PFSK-1 (cell line): ENCODE measurements at regions not wholly inside any gene's neighbourhood (a gene's known extent, or its start where the extent isn't known, plus 50 kb on each side); places are given as distances from the start of the nearest gene placed in this dataset.

Experiments used
- POLR2AphosphoS5 ChIP-seq: IDR thresholded peaks from 2 replicates; pipeline ENCODE4 v1.6.1; 2012; ENCODE audit warnings: low read depth, mild to moderate bottlenecking, control low read depth, low read length, moderate library complexity
- REST ChIP-seq, 2 experiments: IDR thresholded peaks; 2 replicates each; pipeline versions ENCODE4 v1.6.1 to v1.8.0; 2011 to 2012; ENCODE audit warnings: low read depth in 2 of 2, low read length in 2 of 2, control low read depth in 1 of 2, inconsistent platforms in 1 of 2, mild to moderate bottlenecking in 1 of 2, moderate library complexity in 1 of 2; ENCODE audit not compliant: insufficient read depth in 1 of 2

DNA sequence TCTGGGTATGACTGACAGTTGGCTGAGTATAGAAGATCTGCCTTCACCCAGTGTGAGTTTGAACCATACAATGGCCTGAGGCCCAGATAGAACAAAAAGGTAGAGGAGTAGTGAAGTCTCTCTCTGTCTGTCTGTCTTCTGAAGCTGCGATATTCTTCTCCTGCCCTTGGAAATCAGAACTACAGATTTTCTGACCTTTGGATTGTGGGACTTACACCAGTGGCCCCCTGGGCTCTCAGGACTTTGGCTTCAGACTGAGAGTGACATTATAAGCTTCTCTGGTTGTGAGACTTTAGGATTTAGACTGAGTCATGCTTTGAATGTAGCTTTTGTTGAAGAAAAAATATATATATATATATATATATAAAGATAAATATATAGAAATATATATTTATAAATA lies 1235.0 kb upstream of the ADGRL4 start:
- TF ChIP-seq REST (IDR thresholded peaks at IDR 0.05; ENCODE audit: insufficient read depth in 1 of 2, low read depth in 2 of 2, low read length in 2 of 2): no peak
- no peak for TF ChIP-seq POLR2AphosphoS5
